ENCODE measurements at regions not wholly inside any gene's neighbourhood (a gene's known extent, or its start where the extent isn't known, plus 50 kb on each side); places are given as distances from the start of the nearest gene placed in this dataset.

- Mint-ChIP-seq H3K4me3 (no peak overlapping the region), H3K9me3 (no peaks in the 10 kb centered on the region), H3K27me3 (peaks cover 4% of the 10 kb centered on the region), H3K36me3 (ENCODE audit: low read depth) (no peaks in the 10 kb centered on the region), H3K27ac (no peak overlapping the region), H3K4me1 (no peaks in the 10 kb centered on the region)
- no peak for DNase-seq
- no peak for ATAC-seq
Measured at GRCh38 chr2:18479947-18480369, 80.5 kb downstream of the RDH14 start.

- Mint-ChIP-seq H3K9me3 (no peaks in the 10 kb centered on the region), H3K27ac (no peak overlapping the region), H3K27me3 (peaks cover 4% of the 10 kb centered on the region), H3K36me3 (ENCODE audit: low read depth) (no peaks in the 10 kb centered on the region), H3K4me1 (no peaks in the 10 kb centered on the region), H3K4me3 (no peak overlapping the region)
- DNase-seq (no peak), ATAC-seq (no peak)
Measured at GRCh38 chr2:18477293-18477692, 83.2 kb downstream of the RDH14 start.

GRCh38 chr2:18476484-18476883 is 84.0 kb downstream of the RDH14 start:
- Mint-ChIP-seq H3K36me3 (ENCODE audit: low read depth) (no peaks in the 10 kb centered on the region), H3K27ac (no peak overlapping the region), H3K27me3 (peaks cover 4% of the 10 kb centered on the region), H3K4me3 (no peak overlapping the region), H3K9me3 (no peaks in the 10 kb centered on the region), H3K4me1 (no peaks in the 10 kb centered on the region)
- ATAC-seq (no peak), DNase-seq (no peak)

GRCh38 chr2:18475884-18476283 is 84.6 kb downstream of the RDH14 start:
- DNase-seq (no peak), ATAC-seq (no peak)
- peaks cover 4% of the 10 kb centered on the region for H3K27me3 Mint-ChIP-seq
- no peaks in the 10 kb centered on the region for H3K4me1 Mint-ChIP-seq
- H3K27ac Mint-ChIP-seq, result no peak overlapping the region
- H3K4me3 Mint-ChIP-seq, result no peak overlapping the region
- H3K9me3 Mint-ChIP-seq, result no peaks in the 10 kb centered on the region
- H3K36me3 Mint-ChIP-seq (ENCODE audit: low read depth), result no peaks in the 10 kb centered on the region

- ATAC-seq, result no peak
- H3K27ac Mint-ChIP-seq, result no peak overlapping the region
- H3K36me3 Mint-ChIP-seq (ENCODE audit: low read depth), result no peaks in the 10 kb centered on the region
- no peak overlapping the region for H3K4me3 Mint-ChIP-seq
- H3K4me1 Mint-ChIP-seq, result no peaks in the 10 kb centered on the region
- H3K9me3 Mint-ChIP-seq, result no peaks in the 10 kb centered on the region
- no peak for DNase-seq
- peaks cover 4% of the 10 kb centered on the region for H3K27me3 Mint-ChIP-seq
Measured at GRCh38 chr2:18474700-18475099, 85.8 kb downstream of the RDH14 start.

- Mint-ChIP-seq H3K4me1 (no peaks in the 10 kb centered on the region), H3K36me3 (ENCODE audit: low read depth) (no peaks in the 10 kb centered on the region), H3K4me3 (no peak overlapping the region), H3K27me3 (peaks cover 4% of the 10 kb centered on the region), H3K27ac (no peak overlapping the region), H3K9me3 (no peaks in the 10 kb centered on the region)
- no peak for DNase-seq
- ATAC-seq, result peak; percentile 60
Measured at GRCh38 chr2:18473241-18474181, 86.9 kb downstream of the RDH14 start.

GRCh38 chr2:18467749-18468360 is 92.6 kb downstream of the RDH14 start:
- ATAC-seq, result no peak
- H3K4me3 Mint-ChIP-seq, result no peak overlapping the region

GRCh38 chr2:18465979-18466378 is 94.5 kb downstream of the RDH14 start:
- no peaks in the 10 kb centered on the region for H3K36me3 Mint-ChIP-seq (ENCODE audit: low read depth)
- DNase-seq (no peak), ATAC-seq (no peak)
- peaks cover 22% of the 10 kb centered on the region for H3K27me3 Mint-ChIP-seq
- H3K4me1 Mint-ChIP-seq, result no peaks in the 10 kb centered on the region
- no peaks in the 10 kb centered on the region for H3K9me3 Mint-ChIP-seq
- H3K4me3 Mint-ChIP-seq, result no peak overlapping the region
- no peak overlapping the region for H3K27ac Mint-ChIP-seq

More at GRCh38 chr2:18467749-18468360, 92.6 kb downstream of the RDH14 start:
- H3K4me1 Mint-ChIP-seq, result no peaks in the 10 kb centered on the region
- no peaks in the 10 kb centered on the region for H3K36me3 Mint-ChIP-seq (ENCODE audit: low read depth)
- no peak overlapping the region for H3K27ac Mint-ChIP-seq
- DNase-seq, result no peak
- no peaks in the 10 kb centered on the region for H3K9me3 Mint-ChIP-seq
- H3K27me3 Mint-ChIP-seq, result peaks cover 7% of the 10 kb centered on the region

- Mint-ChIP-seq H3K27ac (no peak overlapping the region), H3K4me1 (no peaks in the 10 kb centered on the region), H3K9me3 (no peaks in the 10 kb centered on the region), H3K27me3 (peaks cover 30% of the 10 kb centered on the region), H3K36me3 (ENCODE audit: low read depth) (no peaks in the 10 kb centered on the region), H3K4me3 (no peak overlapping the region)
- no peak for ATAC-seq
- no peak for DNase-seq
Measured at GRCh38 chr2:18464913-18465312, 95.5 kb downstream of the RDH14 start.

- Mint-ChIP-seq H3K9me3 (no peaks in the 10 kb centered on the region), H3K4me1 (no peaks in the 10 kb centered on the region), H3K36me3 (ENCODE audit: low read depth) (no peaks in the 10 kb centered on the region), H3K27me3 (peaks cover 24% of the 10 kb centered on the region), H3K27ac (no peak overlapping the region), H3K4me3 (no peak overlapping the region)
- DNase-seq (no peak), ATAC-seq (no peak)
Measured at GRCh38 chr2:18456026-18456425, 104.4 kb downstream of the RDH14 start.

- Mint-ChIP-seq H3K4me3 (no peak overlapping the region), H3K9me3 (no peaks in the 10 kb centered on the region), H3K4me1 (no peaks in the 10 kb centered on the region), H3K27ac (no peak overlapping the region), H3K36me3 (ENCODE audit: low read depth) (no peaks in the 10 kb centered on the region), H3K27me3 (peaks cover 17% of the 10 kb centered on the region)
- ATAC-seq, result no peak
- DNase-seq, result no peak
Measured at GRCh38 chr2:18455236-18455862, 105.1 kb downstream of the RDH14 start.

GRCh38 chr2:18454692-18455235 is 105.7 kb downstream of the RDH14 start:
- Mint-ChIP-seq H3K36me3 (ENCODE audit: low read depth) (no peaks in the 10 kb centered on the region), H3K27me3 (peaks cover 13% of the 10 kb centered on the region), H3K9me3 (no peaks in the 10 kb centered on the region), H3K27ac (no peak overlapping the region), H3K4me1 (no peaks in the 10 kb centered on the region), H3K4me3 (no peak overlapping the region)
- DNase-seq (no peak), ATAC-seq (no peak)

- Mint-ChIP-seq H3K27ac (no peak overlapping the region), H3K27me3 (peaks cover 15% of the 10 kb centered on the region), H3K36me3 (ENCODE audit: low read depth) (no peaks in the 10 kb centered on the region), H3K4me1 (no peaks in the 10 kb centered on the region), H3K9me3 (no peaks in the 10 kb centered on the region), H3K4me3 (no peak overlapping the region)
- DNase-seq (no peak), ATAC-seq (no peak)
Measured at GRCh38 chr2:18446715-18447114, 113.7 kb downstream of the RDH14 start.

GRCh38 chr2:18445433-18446320 is 114.8 kb downstream of the RDH14 start:
- Mint-ChIP-seq H3K9me3 (no peaks in the 10 kb centered on the region), H3K4me3 (no peak overlapping the region), H3K4me1 (no peaks in the 10 kb centered on the region), H3K36me3 (ENCODE audit: low read depth) (no peaks in the 10 kb centered on the region), H3K27ac (no peak overlapping the region), H3K27me3 (peaks cover 21% of the 10 kb centered on the region)
- ATAC-seq (no peak), DNase-seq (no peak)

All from activated naive CD8-positive, alpha-beta T cell treated with anti-CD3 and anti-CD28 coated beads, Interleukin-2, amount 50 U/mL, for 24 hours (primary cell).